Lower leg skin (tissue), 3 donors: ENCODE measurements at regions not wholly inside any gene's neighbourhood (a gene's known extent, or its start where the extent isn't known, plus 50 kb on each side); places are given as distances from the start of the nearest gene placed in this dataset.

Experiments used
- POLR2A ChIP-seq, 2 donors: fragments of 450-650 bp; IDR thresholded peaks; one replicate each; pipeline ENCODE4 v1.6.1; 2016 to 2017; ENCODE audit warnings: antibody characterized with exemption in 2 of 2, mild to moderate bottlenecking in 1 of 2, moderate library complexity in 1 of 2
- TF ChIP-seq, protein P1 (sequence below), 3 donors: fragments of 450-650 bp; IDR thresholded peaks; one replicate each; pipeline ENCODE4 v1.5.1; 2016; ENCODE audit warnings: antibody characterized with exemption in 3 of 3, mild to moderate bottlenecking in 3 of 3, moderate library complexity in 2 of 3

DNA sequence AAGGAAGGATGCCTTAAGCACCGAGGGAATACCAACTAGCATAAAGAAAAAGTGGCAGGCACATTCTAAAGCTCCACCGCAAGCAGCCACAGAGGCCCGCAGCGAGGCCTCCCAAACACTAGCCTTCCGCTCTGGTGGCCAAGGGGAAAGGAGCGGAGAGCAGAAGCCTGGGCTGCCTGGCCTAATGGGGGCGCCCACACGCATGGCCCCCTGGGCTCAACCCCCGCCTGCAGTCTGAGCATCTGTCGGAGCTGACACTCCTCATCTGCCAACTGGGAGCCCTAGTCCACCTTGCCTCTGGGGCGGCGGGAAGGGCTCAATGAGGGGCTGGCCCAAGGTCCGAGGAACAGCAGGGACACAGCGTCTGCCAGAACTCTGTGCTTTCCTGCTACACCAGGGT lies 50.1 kb upstream of the WNT11 start:
- TF ChIP-seq, protein P1, sequence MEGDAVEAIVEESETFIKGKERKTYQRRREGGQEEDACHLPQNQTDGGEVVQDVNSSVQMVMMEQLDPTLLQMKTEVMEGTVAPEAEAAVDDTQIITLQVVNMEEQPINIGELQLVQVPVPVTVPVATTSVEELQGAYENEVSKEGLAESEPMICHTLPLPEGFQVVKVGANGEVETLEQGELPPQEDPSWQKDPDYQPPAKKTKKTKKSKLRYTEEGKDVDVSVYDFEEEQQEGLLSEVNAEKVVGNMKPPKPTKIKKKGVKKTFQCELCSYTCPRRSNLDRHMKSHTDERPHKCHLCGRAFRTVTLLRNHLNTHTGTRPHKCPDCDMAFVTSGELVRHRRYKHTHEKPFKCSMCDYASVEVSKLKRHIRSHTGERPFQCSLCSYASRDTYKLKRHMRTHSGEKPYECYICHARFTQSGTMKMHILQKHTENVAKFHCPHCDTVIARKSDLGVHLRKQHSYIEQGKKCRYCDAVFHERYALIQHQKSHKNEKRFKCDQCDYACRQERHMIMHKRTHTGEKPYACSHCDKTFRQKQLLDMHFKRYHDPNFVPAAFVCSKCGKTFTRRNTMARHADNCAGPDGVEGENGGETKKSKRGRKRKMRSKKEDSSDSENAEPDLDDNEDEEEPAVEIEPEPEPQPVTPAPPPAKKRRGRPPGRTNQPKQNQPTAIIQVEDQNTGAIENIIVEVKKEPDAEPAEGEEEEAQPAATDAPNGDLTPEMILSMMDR (IDR thresholded peaks at IDR 0.05), result no peak
- no peak for TF ChIP-seq POLR2A (IDR thresholded peaks at IDR 0.05)
